BJ (cell line): ENCODE measurements at regions not wholly inside any gene's neighbourhood (a gene's known extent, or its start where the extent isn't known, plus 50 kb on each side); places are given as distances from the start of the nearest gene placed in this dataset.
"Not testable (repeated sequence)": the region's sequence is repeated elsewhere in the genome, so short reads cannot be mapped to it uniquely, and the experiment has no call there.

ENCODE experiments used
- CTCF ChIA-PET: fragments of 350-600 bp; formaldehyde crosslinking; extraction: SDS; loops from one replicate; lab custom pipeline; 2021; ENCODE audit warnings: antibody characterized with exemption, inconsistent platforms; lab: Yijun Ruan, JAX
- POLR2A ChIA-PET: fragments of 300-600 bp; sonication (Branson Sonifier 250); formaldehyde crosslinking; extraction: SDS; loops from one replicate; lab custom pipeline; 2021; ENCODE audit warnings: antibody characterized with exemption; lab: Charles Lee
- DNase-seq: peaks from one replicate; pipeline ENCODE4 v3.0.0-alpha.2; 2011; ENCODE audit warnings: low read depth
- H3K27me3 ChIP-seq: 2 replicates; pipeline ENCODE4 v1.6.0; 2011; ENCODE audit warnings: low read length; ENCODE audit not compliant: control insufficient read depth, insufficient read depth
- H3K36me3 ChIP-seq: 2 replicates; pipeline ENCODE4 v1.5.1; 2011; ENCODE audit warnings: low read length; ENCODE audit not compliant: control insufficient read depth, insufficient read depth
- H3K4me3 ChIP-seq: 2 replicates; pipeline ENCODE4 v1.5.1; 2011; ENCODE audit warnings: low read depth, mild to moderate bottlenecking, control low read depth, low read length
- TF ChIP-seq, protein P1 (sequence below): IDR thresholded peaks from 2 replicates; pipeline ENCODE4 v1.5.1; 2011; ENCODE audit warnings: low read depth, mild to moderate bottlenecking, control low read depth, inconsistent platforms, low read length, moderate library complexity; ENCODE audit not compliant: insufficient read depth

DNA sequence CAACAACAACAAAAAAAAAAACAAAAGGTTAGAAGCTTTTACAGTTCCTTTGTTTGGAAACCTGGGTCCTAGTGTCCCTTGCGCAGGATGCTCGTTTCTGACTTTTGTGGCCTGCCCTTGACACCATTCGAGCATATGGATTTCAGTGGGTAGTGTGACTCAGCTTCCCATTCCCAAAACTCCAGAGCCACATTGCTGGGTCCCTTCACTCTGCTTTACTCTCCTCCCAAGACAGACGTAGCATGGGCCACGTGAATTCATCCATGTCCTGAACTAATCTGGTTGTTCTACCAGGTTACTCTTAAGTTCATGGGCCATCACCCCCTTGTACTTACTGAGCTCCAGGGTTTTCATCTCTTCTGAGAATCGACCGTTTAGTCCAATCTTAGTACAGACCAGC is 68.0 kb upstream of the MAX start:
- CTCF ChIA-PET = interaction anchor here (0.6 to 1.2 kb wide), 4 partner anchors 31 to 663 kb away, joined by 3 to 4 read pairs (median 4); partner anchors contain the start of gene FUT8
- H3K27me3 ChIP-seq = no peaks in the 10 kb centered on the region
- no peaks in the 10 kb centered on the region for H3K36me3 ChIP-seq
- DNase-seq = no peak
- H3K4me3 ChIP-seq = no peak overlapping the region
- TF ChIP-seq, protein P1, sequence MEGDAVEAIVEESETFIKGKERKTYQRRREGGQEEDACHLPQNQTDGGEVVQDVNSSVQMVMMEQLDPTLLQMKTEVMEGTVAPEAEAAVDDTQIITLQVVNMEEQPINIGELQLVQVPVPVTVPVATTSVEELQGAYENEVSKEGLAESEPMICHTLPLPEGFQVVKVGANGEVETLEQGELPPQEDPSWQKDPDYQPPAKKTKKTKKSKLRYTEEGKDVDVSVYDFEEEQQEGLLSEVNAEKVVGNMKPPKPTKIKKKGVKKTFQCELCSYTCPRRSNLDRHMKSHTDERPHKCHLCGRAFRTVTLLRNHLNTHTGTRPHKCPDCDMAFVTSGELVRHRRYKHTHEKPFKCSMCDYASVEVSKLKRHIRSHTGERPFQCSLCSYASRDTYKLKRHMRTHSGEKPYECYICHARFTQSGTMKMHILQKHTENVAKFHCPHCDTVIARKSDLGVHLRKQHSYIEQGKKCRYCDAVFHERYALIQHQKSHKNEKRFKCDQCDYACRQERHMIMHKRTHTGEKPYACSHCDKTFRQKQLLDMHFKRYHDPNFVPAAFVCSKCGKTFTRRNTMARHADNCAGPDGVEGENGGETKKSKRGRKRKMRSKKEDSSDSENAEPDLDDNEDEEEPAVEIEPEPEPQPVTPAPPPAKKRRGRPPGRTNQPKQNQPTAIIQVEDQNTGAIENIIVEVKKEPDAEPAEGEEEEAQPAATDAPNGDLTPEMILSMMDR = no peak
- POLR2A ChIA-PET = interaction anchor here (1.2 kb wide), 1 partner anchor 241 kb away, joined by 3 read pairs; no protein-coding TSS in a partner anchor

DNA sequence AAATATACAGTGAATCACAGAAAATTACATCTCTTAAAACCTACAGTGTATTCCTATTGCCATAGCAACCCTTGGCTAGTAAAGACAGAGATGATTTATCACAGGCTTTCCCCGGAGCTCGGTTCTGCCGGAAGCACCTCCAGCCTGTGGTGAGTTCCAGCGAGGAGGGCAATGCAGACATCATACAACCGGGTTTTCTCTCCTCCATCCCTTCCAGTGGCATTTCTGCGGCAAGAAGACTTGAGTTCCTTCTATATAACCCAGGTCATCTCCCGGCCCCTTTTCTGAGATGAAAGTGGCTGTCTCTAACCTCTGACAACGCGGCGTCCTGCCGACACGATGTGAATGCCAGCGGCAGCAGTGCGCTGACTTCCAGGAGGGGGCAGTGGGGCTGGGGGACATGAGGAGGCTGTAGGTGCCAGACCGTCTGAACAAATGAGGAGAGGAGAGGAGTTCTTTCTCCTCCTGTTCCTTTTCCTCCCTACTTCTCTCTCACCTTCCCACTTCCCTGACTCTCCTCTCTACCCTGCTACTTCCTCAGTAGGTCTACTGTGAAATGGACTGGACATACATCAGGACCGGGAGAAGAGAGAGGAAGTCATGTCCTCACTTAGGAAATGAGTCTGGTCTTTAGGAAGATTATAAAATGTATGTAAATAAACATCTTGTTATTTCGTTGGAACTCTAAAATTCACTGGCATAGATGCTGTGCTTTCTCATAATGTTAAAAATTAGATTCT is 68.6 kb upstream of the MAX start:
- no peaks in the 10 kb centered on the region for H3K27me3 ChIP-seq
- H3K36me3 ChIP-seq = no peaks in the 10 kb centered on the region
- ChIA-PET CTCF (interaction anchor here (0.6 to 1.2 kb wide), 3 partner anchors 30 to 662 kb away, joined by 3 to 4 read pairs (median 4); partner anchors contain the start of gene FUT8), POLR2A (interaction anchor here (1.2 kb wide), 1 partner anchor 241 kb away, joined by 3 read pairs; no protein-coding TSS in a partner anchor)
- no peak for DNase-seq
- TF ChIP-seq, protein P1 = peak; percentile 45; the same call in 1 of the 2 replicates
- H3K4me3 ChIP-seq = peak overlapping the region; percentile 14

DNA sequence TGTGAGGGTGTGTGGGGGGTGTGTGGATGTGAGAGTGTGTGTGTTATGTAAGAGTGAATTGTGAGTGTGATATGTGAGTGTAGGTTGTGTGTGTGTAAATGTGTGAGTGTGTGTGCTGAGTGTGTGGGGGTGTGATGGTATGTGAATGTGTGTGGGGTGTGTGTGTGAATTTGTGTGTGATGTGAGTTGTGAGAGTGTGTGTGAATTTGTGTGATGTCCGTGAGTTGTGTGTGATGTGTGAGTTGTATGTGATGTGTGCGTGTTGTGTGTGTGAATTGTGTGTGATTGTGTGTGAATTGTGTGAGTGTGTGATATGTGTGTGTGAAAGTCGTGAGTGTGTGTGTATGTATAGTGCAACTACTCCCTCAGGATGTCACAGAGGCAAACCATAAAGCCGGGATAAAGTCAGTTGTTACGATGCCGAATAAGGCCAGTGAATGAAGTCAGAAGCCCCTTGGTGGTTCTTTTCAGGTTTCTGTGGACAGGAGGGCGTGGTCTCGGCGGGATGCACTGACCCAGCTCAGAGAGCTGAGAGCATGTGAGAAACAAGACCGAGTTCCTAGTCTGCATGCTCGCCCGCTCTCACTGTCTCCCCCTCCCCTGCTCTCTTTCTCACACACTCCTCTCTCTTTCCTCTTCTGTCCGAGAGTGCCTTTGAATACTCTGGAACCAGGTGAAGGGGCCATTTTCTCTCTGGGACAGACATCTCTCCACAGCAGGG is 71.8 kb upstream of the MAX start:
- Histone ChIP-seq H3K27me3 (no peaks in the 10 kb centered on the region), H3K4me3 (no peak overlapping the region), H3K36me3 (no peaks in the 10 kb centered on the region)
- no peak for DNase-seq
- CTCF ChIA-PET = no interaction called here
- TF ChIP-seq, protein P1 = no peak
- POLR2A ChIA-PET = no interaction called here

DNA sequence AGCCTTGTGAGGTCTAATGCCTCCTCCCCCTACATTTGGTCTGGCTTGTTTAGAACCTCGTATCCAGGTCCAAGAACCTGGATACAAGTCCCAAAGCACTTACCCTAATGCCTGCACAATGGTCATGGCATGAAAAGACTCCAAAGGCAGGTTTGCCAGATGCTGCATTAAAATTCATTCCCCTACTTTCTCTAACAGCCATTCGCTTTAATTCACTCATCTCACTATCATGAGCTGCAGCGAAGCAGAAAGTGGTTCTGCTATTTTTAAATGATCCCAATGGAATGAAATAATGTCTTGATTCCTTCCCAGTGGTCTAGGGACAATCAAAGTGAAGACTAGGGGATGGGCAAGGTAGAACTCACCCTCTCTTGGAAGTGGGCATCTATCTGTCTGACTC is 72.5 kb upstream of the MAX start:
- Histone ChIP-seq H3K36me3 (no peaks in the 10 kb centered on the region), H3K27me3 (no peaks in the 10 kb centered on the region), H3K4me3 (no peak overlapping the region)
- CTCF ChIA-PET = interaction anchor here (1.1 to 1.4 kb wide), 2 partner anchors 10 to 237 kb away, joined by 4 to 6 read pairs; partner anchors contain the start of gene FUT8
- TF ChIP-seq, protein P1 = no peak
- POLR2A ChIA-PET = no interaction called here
- no peak for DNase-seq

DNA sequence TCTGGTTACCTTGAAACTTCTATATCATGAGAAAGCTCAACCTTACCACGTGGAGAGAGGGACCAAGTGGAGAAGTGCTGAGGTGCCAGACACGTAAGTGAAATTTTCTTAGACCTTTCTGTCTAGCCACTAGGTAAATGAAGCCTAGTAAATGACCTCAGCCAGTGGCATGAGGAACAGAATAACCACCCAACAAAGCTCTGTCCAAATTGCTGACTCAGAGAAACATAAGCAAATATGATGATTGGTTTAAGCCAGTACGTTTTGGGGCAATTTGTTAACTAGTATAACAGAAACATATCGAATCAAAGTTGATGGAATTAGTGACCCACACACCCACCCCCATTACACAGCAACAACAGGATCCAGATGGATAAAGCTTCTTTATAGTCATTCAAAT is 75.2 kb upstream of the MAX start:
- H3K4me3 ChIP-seq = no peak overlapping the region
- H3K27me3 ChIP-seq = no peaks in the 10 kb centered on the region
- no peak for DNase-seq
- ChIA-PET POLR2A (no interaction called here), CTCF (interaction anchor here (2.4 kb wide), 1 partner anchor 13 kb away, joined by 6 read pairs; no protein-coding TSS in a partner anchor)
- TF ChIP-seq, protein P1 = no peak
- H3K36me3 ChIP-seq = no peaks in the 10 kb centered on the region

DNA sequence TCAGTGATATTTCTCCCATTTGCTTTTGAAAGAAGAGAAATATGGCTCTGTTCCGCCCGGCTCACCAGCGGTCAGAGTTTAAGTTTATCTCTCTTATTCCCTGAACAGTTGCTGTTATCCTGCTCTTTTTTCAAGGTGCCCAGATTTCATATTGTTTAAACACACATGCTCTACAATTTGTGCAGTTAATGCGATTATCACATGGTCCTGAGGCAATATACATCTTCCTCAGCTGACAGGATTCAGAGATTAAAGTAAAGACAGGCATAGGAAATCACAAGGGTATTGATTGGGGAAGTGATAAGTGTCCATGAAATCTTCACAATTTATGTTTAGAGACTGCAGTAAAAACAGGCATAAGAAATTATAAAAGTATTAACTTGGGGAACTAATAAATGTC is 76.9 kb upstream of the MAX start:
- H3K36me3 ChIP-seq, POLR2A ChIA-PET, H3K4me3 ChIP-seq, H3K27me3 ChIP-seq, DNase-seq: not testable (repeated sequence)
- CTCF ChIA-PET = interaction anchor here (2.4 kb wide), 1 partner anchor 15 kb away, joined by 6 read pairs; no protein-coding TSS in a partner anchor
